ENCODE measurements at regions not wholly inside any gene's neighbourhood (a gene's known extent, or its start where the extent isn't known, plus 50 kb on each side); places are given as distances from the start of the nearest gene placed in this dataset.

DNA sequence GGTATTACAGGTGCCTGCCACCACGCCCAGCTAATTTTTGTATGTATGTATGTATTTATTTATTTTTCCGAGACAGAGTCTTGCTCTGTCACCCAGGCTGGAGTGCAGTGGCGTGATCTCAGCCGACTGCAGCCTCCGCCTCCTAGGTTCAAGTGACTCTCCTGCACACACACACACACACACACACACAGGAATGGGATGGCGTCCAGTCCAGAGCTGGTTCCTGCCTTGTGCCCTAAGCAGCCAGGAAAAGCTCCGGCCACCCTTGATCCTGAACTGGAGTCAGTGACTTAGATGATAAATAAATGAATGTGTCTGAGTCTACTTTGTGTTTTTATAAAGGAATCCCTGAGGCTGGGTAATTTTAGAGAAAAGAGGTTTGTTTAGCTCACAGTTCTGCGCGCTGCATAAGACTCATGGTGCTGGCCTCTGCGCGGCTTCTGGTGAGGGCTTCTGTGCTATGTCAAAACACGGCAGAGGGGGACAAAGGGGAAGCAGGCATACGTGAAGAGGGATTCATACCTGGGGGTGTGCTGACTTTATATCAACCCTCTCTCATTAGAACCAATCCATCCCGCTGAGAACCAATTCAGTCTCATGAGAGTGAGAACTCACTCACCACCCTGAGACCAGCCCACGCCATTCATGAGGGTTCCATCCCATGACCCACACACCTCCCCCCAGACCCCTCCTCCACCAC, 59.7 kb upstream of the PHLPP1 start:
- Histone ChIP-seq H2AFZ (no peak overlapping the region), H3K4me3 (no peak overlapping the region), H3F3A (ENCODE audit: insufficient read depth) (no peaks in the 10 kb centered on the region), H3K9me3 (ENCODE audit: low read depth) (no peaks in the 10 kb centered on the region), H3K27me3 (replicated peaks; ENCODE audit: insufficient read depth) (no peaks in the 10 kb centered on the region), H3K9me2 (ENCODE audit: insufficient read depth) (no peaks in the 10 kb centered on the region), H4K20me1 (ENCODE audit: insufficient read depth) (no peaks in the 10 kb centered on the region), H3K4me1 (ENCODE audit: insufficient read depth) (no peaks in the 10 kb centered on the region), H3K79me2 (ENCODE audit: insufficient read depth) (no peaks in the 10 kb centered on the region), H3K4me2 (ENCODE audit: unreplicated experiment) (no peak overlapping the region), H3K9ac (no peak overlapping the region), H3K27ac (no peak overlapping the region), H3K36me3 (ENCODE audit: low read depth) (no peaks in the 10 kb centered on the region)
- no peak for TF ChIP-seq EZH2phosphoT487 (IDR thresholded peaks at IDR 0.05; ENCODE audit: insufficient read depth, low read depth)
- TF ChIP-seq EZH2 (IDR thresholded peaks at IDR 0.05; ENCODE audit: insufficient read depth, poor library complexity, severe bottlenecking): no peak
- in situ Hi-C loops (cut with MboI): no loop called here
- no peak for DNase-seq
- 79 to 81% methylated on average over 14 to 15 of the region's 15 CpGs for WGBS, 2 experiments (ENCODE audit: low coverage in 1 of 2, low lambda C conversion rate in 2 of 2, missing lambda C conversion rate in 2 of 2)

DNA sequence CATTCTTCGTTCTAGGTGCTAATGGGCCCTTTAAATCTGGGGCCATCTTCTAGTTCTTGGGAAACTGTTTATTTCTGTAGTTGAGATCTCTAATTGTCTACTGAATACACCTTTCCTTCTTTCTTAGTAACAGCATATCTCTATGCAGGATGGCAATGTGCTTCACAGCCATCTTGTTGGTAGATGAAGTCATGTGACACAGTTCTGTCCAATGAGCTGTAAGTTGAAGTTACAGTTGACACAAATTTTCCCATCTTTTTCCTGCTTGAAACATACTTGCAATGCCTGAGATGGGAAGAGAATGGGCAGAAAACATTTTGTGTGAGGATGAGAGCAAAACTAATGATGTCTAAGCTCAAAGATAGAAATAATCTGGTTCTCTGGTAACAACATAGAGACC, 57.3 kb upstream of the PHLPP1 start:
- 59 to 63% methylated on average over 1 of the region's 1 CpG for WGBS, 2 experiments (ENCODE audit: low coverage in 1 of 2, low lambda C conversion rate in 2 of 2, missing lambda C conversion rate in 2 of 2)
- H3K9me3 ChIP-seq (ENCODE audit: low read depth): no peaks in the 10 kb centered on the region
- H3K36me3 ChIP-seq (ENCODE audit: low read depth): no peaks in the 10 kb centered on the region
- H3K4me2 ChIP-seq (ENCODE audit: unreplicated experiment): no peak overlapping the region
- H3K9ac ChIP-seq: no peak overlapping the region
- H3K4me3 ChIP-seq: no peak overlapping the region
- no peaks in the 10 kb centered on the region for H3K4me1 ChIP-seq (ENCODE audit: insufficient read depth)
- no peaks in the 10 kb centered on the region for H3F3A ChIP-seq (ENCODE audit: insufficient read depth)
- in situ Hi-C loops (cut with MboI): no loop called here
- no peak for DNase-seq
- H4K20me1 ChIP-seq (ENCODE audit: insufficient read depth): no peaks in the 10 kb centered on the region
- H3K27ac ChIP-seq: no peak overlapping the region
- TF ChIP-seq EZH2 (IDR thresholded peaks at IDR 0.05; ENCODE audit: insufficient read depth, poor library complexity, severe bottlenecking) (no peak), EZH2phosphoT487 (IDR thresholded peaks at IDR 0.05; ENCODE audit: insufficient read depth, low read depth) (no peak)
- H3K79me2 ChIP-seq (ENCODE audit: insufficient read depth): no peaks in the 10 kb centered on the region
- no peaks in the 10 kb centered on the region for H3K27me3 ChIP-seq (replicated peaks; ENCODE audit: insufficient read depth)
- no peak overlapping the region for H2AFZ ChIP-seq
- no peaks in the 10 kb centered on the region for H3K9me2 ChIP-seq (ENCODE audit: insufficient read depth)

DNA sequence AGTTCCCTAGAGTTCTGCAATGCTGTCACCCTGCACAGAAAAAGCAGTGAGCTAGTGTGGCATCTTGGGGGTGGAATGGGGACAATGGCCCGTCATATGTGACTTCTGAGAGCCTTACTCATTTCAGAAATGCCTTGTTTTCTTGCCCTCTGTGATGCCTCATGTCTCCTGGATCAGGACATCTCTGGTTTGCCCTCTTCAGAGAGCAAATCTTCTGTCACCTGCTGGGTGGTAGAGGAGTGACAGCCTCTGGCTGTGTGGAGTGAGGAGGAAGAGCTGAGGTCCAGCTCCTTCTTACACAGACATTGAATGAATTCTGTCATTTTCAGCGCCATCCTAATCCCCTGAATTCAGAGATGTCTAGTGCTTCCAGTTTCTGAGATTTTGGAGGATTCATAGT, 55.6 kb upstream of the PHLPP1 start:
- Histone ChIP-seq H3K4me3 (no peak overlapping the region), H3K9me2 (ENCODE audit: insufficient read depth) (no peaks in the 10 kb centered on the region), H3K36me3 (ENCODE audit: low read depth) (no peaks in the 10 kb centered on the region), H2AFZ (no peak overlapping the region), H3K79me2 (ENCODE audit: insufficient read depth) (no peaks in the 10 kb centered on the region), H3K27ac (no peak overlapping the region), H4K20me1 (ENCODE audit: insufficient read depth) (no peaks in the 10 kb centered on the region), H3K9ac (no peak overlapping the region), H3K4me2 (ENCODE audit: unreplicated experiment) (no peak overlapping the region), H3K4me1 (ENCODE audit: insufficient read depth) (peaks cover 11% of the 10 kb centered on the region; the same call in 1 of the 2 replicates), H3K27me3 (replicated peaks; ENCODE audit: insufficient read depth) (no peaks in the 10 kb centered on the region), H3F3A (ENCODE audit: insufficient read depth) (no peaks in the 10 kb centered on the region; the same call in 1 of the 2 replicates), H3K9me3 (ENCODE audit: low read depth) (no peaks in the 10 kb centered on the region)
- DNase-seq: no peak
- TF ChIP-seq EZH2phosphoT487 (IDR thresholded peaks at IDR 0.05; ENCODE audit: insufficient read depth, low read depth) (no peak), EZH2 (IDR thresholded peaks at IDR 0.05; ENCODE audit: insufficient read depth, poor library complexity, severe bottlenecking) (no peak)
- in situ Hi-C loops (cut with MboI): no loop called here
- WGBS, 2 experiments (ENCODE audit: low coverage in 1 of 2, low lambda C conversion rate in 2 of 2, missing lambda C conversion rate in 2 of 2): 82 to 84% methylated on average over 2 of the region's 2 CpGs

DNA sequence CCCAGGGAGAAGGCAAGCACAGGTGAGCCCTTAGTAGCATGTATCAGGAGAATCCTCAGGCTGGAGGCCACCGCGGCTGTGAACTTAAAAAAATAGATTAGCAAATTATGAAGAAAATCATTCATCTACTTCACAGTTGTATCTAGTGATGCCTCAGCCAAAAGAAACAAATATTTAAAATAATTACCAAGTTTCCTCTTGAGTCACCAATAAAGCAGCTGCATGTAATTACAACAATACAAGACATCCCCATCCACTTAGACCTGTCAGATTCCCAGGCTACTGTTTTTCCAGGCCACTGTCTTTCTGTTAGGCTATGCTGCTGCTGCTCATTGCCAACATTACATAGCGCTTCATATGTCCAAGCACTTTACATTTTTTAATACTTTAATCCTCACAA, 54.6 kb upstream of the PHLPP1 start:
- peak; percentile 26 for DNase-seq
- H3K9ac ChIP-seq: no peak overlapping the region
- H3K9me3 ChIP-seq (ENCODE audit: low read depth): no peaks in the 10 kb centered on the region
- no peaks in the 10 kb centered on the region for H3K79me2 ChIP-seq (ENCODE audit: insufficient read depth)
- H4K20me1 ChIP-seq (ENCODE audit: insufficient read depth): no peaks in the 10 kb centered on the region
- H3K27me3 ChIP-seq (replicated peaks; ENCODE audit: insufficient read depth): no peaks in the 10 kb centered on the region
- H3K4me3 ChIP-seq: no peak overlapping the region
- 84 to 90% methylated on average over 3 of the region's 3 CpGs for WGBS, 2 experiments (ENCODE audit: low coverage in 1 of 2, low lambda C conversion rate in 2 of 2, missing lambda C conversion rate in 2 of 2)
- no peak for TF ChIP-seq EZH2phosphoT487 (IDR thresholded peaks at IDR 0.05; ENCODE audit: insufficient read depth, low read depth)
- no peaks in the 10 kb centered on the region for H3K9me2 ChIP-seq (ENCODE audit: insufficient read depth)
- peaks cover 11% of the 10 kb centered on the region; the same call in 1 of the 2 replicates for H3K4me1 ChIP-seq (ENCODE audit: insufficient read depth)
- H3K27ac ChIP-seq: no peak overlapping the region
- H3K4me2 ChIP-seq (ENCODE audit: unreplicated experiment): no peak overlapping the region
- H2AFZ ChIP-seq: no peak overlapping the region
- in situ Hi-C loops (cut with MboI): no loop called here
- H3F3A ChIP-seq (ENCODE audit: insufficient read depth): no peaks in the 10 kb centered on the region; the same call in 1 of the 2 replicates
- no peaks in the 10 kb centered on the region for H3K36me3 ChIP-seq (ENCODE audit: low read depth)

Measured in GM23248 (cell line).